ENCODE measurements at regions not wholly inside any gene's neighbourhood (a gene's known extent, or its start where the extent isn't known, plus 50 kb on each side); places are given as distances from the start of the nearest gene placed in this dataset.
"Not testable (repeated sequence)": the region's sequence is repeated elsewhere in the genome, so short reads cannot be mapped to it uniquely, and the experiment has no call there.

GRCh38 chr1:113201560-113201959 lies 128.6 kb downstream of the LRIG2 start:
- ATAC-seq (ENCODE audit: low read depth) (no peak), DNase-seq (no peak)
- Mint-ChIP-seq H3K27ac (no peak overlapping the region), H3K27me3 (peaks cover 12% of the 10 kb centered on the region), H3K4me3 (no peak overlapping the region), H3K9me3 (peaks cover 3% of the 10 kb centered on the region), H3K36me3 (ENCODE audit: low read depth) (no peaks in the 10 kb centered on the region), H3K4me1 (no peaks in the 10 kb centered on the region)
- ChIA-PET POLR2A (no interaction called here), CTCF (no interaction called here)
- no peak for TF ChIP-seq CTCF (IDR thresholded peaks at IDR 0.05)
- intact Hi-C loops (cut with micrococcal nuclease): no loop called here

- Mint-ChIP-seq H3K4me1 (peaks cover 5% of the 10 kb centered on the region), H3K9me3 (peaks cover 3% of the 10 kb centered on the region), H3K27me3 (peaks cover 25% of the 10 kb centered on the region), H3K27ac (no peak overlapping the region), H3K36me3 (ENCODE audit: low read depth) (no peaks in the 10 kb centered on the region), H3K4me3 (no peak overlapping the region)
- no peak for TF ChIP-seq CTCF (IDR thresholded peaks at IDR 0.05)
- DNase-seq (no peak), ATAC-seq (ENCODE audit: low read depth) (no peak)
- CTCF ChIA-PET: no interaction called here
- POLR2A ChIA-PET: no interaction called here
- intact Hi-C loops (cut with micrococcal nuclease): no loop called here
Measured at GRCh38 chr1:113205980-113206766, 133.2 kb downstream of the LRIG2 start.

GRCh38 chr1:113207019-113207418 lies 134.0 kb downstream of the LRIG2 start:
- DNase-seq (no peak), ATAC-seq (ENCODE audit: low read depth) (no peak)
- intact Hi-C loops (cut with micrococcal nuclease): no loop called here
- POLR2A ChIA-PET: no interaction called here
- Mint-ChIP-seq H3K9me3 (peaks cover 3% of the 10 kb centered on the region), H3K27me3 (peaks cover 25% of the 10 kb centered on the region), H3K36me3 (ENCODE audit: low read depth) (no peaks in the 10 kb centered on the region), H3K27ac (no peak overlapping the region), H3K4me1 (peaks cover 5% of the 10 kb centered on the region), H3K4me3 (no peak overlapping the region)
- CTCF ChIA-PET: no interaction called here
- no peak for TF ChIP-seq CTCF (IDR thresholded peaks at IDR 0.05)

- CTCF ChIA-PET: no interaction called here
- Mint-ChIP-seq H3K36me3 (ENCODE audit: low read depth) (no peaks in the 10 kb centered on the region), H3K4me1 (peaks cover 5% of the 10 kb centered on the region), H3K4me3 (no peak overlapping the region), H3K9me3 (peaks cover 3% of the 10 kb centered on the region), H3K27me3 (peaks cover 25% of the 10 kb centered on the region), H3K27ac (no peak overlapping the region)
- ATAC-seq (ENCODE audit: low read depth) (no peak), DNase-seq (no peak)
- intact Hi-C loops (cut with micrococcal nuclease): no loop called here
- POLR2A ChIA-PET: no interaction called here
- no peak for TF ChIP-seq CTCF (IDR thresholded peaks at IDR 0.05)
Measured at GRCh38 chr1:113207457-113207856, 134.5 kb downstream of the LRIG2 start.

GRCh38 chr1:113208425-113208824 lies 135.4 kb downstream of the LRIG2 start:
- CTCF ChIA-PET; intact Hi-C loops (cut with micrococcal nuclease); H3K4me3 Mint-ChIP-seq; H3K9me3 Mint-ChIP-seq; H3K36me3 Mint-ChIP-seq (ENCODE audit: low read depth); H3K4me1 Mint-ChIP-seq; POLR2A ChIA-PET; ATAC-seq (ENCODE audit: low read depth); DNase-seq; H3K27ac Mint-ChIP-seq: not testable (repeated sequence)
- peaks cover 23% of the 10 kb centered on the region for H3K27me3 Mint-ChIP-seq

GRCh38 chr1:113210248-113210647 lies 137.2 kb downstream of the LRIG2 start:
- Mint-ChIP-seq H3K36me3 (ENCODE audit: low read depth) (no peaks in the 10 kb centered on the region), H3K4me1 (peaks cover 5% of the 10 kb centered on the region), H3K4me3 (no peak overlapping the region), H3K27ac (no peak overlapping the region), H3K27me3 (peaks cover 16% of the 10 kb centered on the region), H3K9me3 (peaks cover 4% of the 10 kb centered on the region)
- DNase-seq (no peak), ATAC-seq (ENCODE audit: low read depth) (no peak)
- intact Hi-C loops (cut with micrococcal nuclease): no loop called here
- ChIA-PET POLR2A (no interaction called here), CTCF (no interaction called here)
- no peak for TF ChIP-seq CTCF (IDR thresholded peaks at IDR 0.05)
